Testis (tissue), 2 donors: ENCODE measurements at regions not wholly inside any gene's neighbourhood (a gene's known extent, or its start where the extent isn't known, plus 50 kb on each side); places are given as distances from the start of the nearest gene placed in this dataset.

Experiments
- POLR2A ChIP-seq: fragments of 450-650 bp; IDR thresholded peaks from one replicate; pipeline ENCODE4 v1.6.1; 2017; ENCODE audit warnings: antibody characterized with exemption, mild to moderate bottlenecking, moderate library complexity
- TF ChIP-seq, protein P1 (sequence below), 3 experiments: fragments of 450-650 bp in 2 of 3; fragments of 200-600 bp in 1 of 3; sonication (generic) in 1 of 3; IDR thresholded peaks; one replicate each; pipeline ENCODE4 v1.5.1; 2016 to 2019; ENCODE audit warnings: antibody characterized with exemption in 3 of 3, mild to moderate bottlenecking in 2 of 3, moderate library complexity in 1 of 3

GRCh38 chr2:38450509-38450908 lies 73.4 kb upstream of the ATL2 start:
- TF ChIP-seq, protein P1, sequence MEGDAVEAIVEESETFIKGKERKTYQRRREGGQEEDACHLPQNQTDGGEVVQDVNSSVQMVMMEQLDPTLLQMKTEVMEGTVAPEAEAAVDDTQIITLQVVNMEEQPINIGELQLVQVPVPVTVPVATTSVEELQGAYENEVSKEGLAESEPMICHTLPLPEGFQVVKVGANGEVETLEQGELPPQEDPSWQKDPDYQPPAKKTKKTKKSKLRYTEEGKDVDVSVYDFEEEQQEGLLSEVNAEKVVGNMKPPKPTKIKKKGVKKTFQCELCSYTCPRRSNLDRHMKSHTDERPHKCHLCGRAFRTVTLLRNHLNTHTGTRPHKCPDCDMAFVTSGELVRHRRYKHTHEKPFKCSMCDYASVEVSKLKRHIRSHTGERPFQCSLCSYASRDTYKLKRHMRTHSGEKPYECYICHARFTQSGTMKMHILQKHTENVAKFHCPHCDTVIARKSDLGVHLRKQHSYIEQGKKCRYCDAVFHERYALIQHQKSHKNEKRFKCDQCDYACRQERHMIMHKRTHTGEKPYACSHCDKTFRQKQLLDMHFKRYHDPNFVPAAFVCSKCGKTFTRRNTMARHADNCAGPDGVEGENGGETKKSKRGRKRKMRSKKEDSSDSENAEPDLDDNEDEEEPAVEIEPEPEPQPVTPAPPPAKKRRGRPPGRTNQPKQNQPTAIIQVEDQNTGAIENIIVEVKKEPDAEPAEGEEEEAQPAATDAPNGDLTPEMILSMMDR (IDR thresholded peaks at IDR 0.05) = no peak
- TF ChIP-seq POLR2A = no peak
